SK-N-SH treated with all-trans-retinoic acid at 6 μM for 48 hours (cell line): ENCODE measurements at regions not wholly inside any gene's neighbourhood (a gene's known extent, or its start where the extent isn't known, plus 50 kb on each side); places are given as distances from the start of the nearest gene placed in this dataset.
A peak's percentile ranks its signal among the peaks of the same experiment; 100 is the strongest.

Experiments used
- ATAC-seq: fragments of 200-7000 bp; cut with Tn5 transposase; 3 replicates; pipeline ENCODE4 v1.9.1; 2020; ENCODE audit warnings: mild to moderate bottlenecking, moderate library complexity
- ARNTL ChIP-seq: fragments of 450-650 bp; formaldehyde crosslinking; IDR thresholded peaks from 2 replicates; pipeline ENCODE4 v1.5.0; 2020; ENCODE audit warnings: low read depth, mild to moderate bottlenecking, moderate library complexity, borderline replicate concordance
- BACH2 ChIP-seq: fragments of 250-450 bp; sonication (Bioruptor Pico); IDR thresholded peaks from 2 replicates; pipeline ENCODE4 v1.9.0; 2021; ENCODE audit warnings: mild to moderate bottlenecking, borderline replicate concordance
- CSRNP3 ChIP-seq: fragments of 250-450 bp; sonication (Bioruptor Pico); IDR thresholded peaks from 2 replicates; pipeline ENCODE4 v1.5.1; 2021; ENCODE audit warnings: mild to moderate bottlenecking, moderate library complexity
- ESRRG ChIP-seq: fragments of 250-450 bp; sonication (Bioruptor Pico); IDR thresholded peaks from 2 replicates; pipeline ENCODE4 v1.6.1; 2021; ENCODE audit warnings: mild to moderate bottlenecking
- ISL1 ChIP-seq: fragments of 250-450 bp; sonication (Bioruptor Pico); IDR thresholded peaks from 2 replicates; pipeline ENCODE4 v2.1.2; 2022; ENCODE audit warnings: mild to moderate bottlenecking, moderate library complexity
- OSR1 ChIP-seq: fragments of 250-450 bp; sonication (Bioruptor Pico); IDR thresholded peaks from 2 replicates; pipeline ENCODE4 v1.8.0; 2022; ENCODE audit warnings: moderate library complexity, mild to moderate bottlenecking, inconsistent platforms
- PATZ1 ChIP-seq: fragments of 250-450 bp; sonication (Bioruptor Pico); IDR thresholded peaks from 2 replicates; pipeline ENCODE4 v1.8.0; 2020; ENCODE audit warnings: mild to moderate bottlenecking, moderate library complexity, borderline replicate concordance
- POU6F1 ChIP-seq: fragments of 250-450 bp; sonication (Bioruptor Pico); IDR thresholded peaks from 2 replicates; pipeline ENCODE4 v1.8.0; 2021; ENCODE audit warnings: low read depth, mild to moderate bottlenecking, moderate library complexity, borderline replicate concordance
- PPARA ChIP-seq: fragments of 250-450 bp; sonication (Bioruptor Pico); IDR thresholded peaks from 2 replicates; pipeline ENCODE4 v1.5.0; 2020; ENCODE audit warnings: mild to moderate bottlenecking, borderline replicate concordance
- RARB ChIP-seq: fragments of 250-450 bp; sonication (Bioruptor Pico); IDR thresholded peaks from 2 replicates; pipeline ENCODE4 v1.8.0; 2021; ENCODE audit warnings: mild to moderate bottlenecking, moderate library complexity
- SNAI2 ChIP-seq: fragments of 250-450 bp; sonication (Bioruptor Pico); IDR thresholded peaks from 2 replicates; pipeline ENCODE4 v1.5.0; 2020; ENCODE audit warnings: mild to moderate bottlenecking, moderate library complexity
- TCF4 ChIP-seq: fragments of 250-450 bp; sonication (Bioruptor Pico); IDR thresholded peaks from 2 replicates; pipeline ENCODE4 v1.8.0; 2021; ENCODE audit warnings: mild to moderate bottlenecking, moderate library complexity, borderline replicate concordance
- TOX ChIP-seq: fragments of 250-450 bp; sonication (Bioruptor Pico); IDR thresholded peaks from 2 replicates; pipeline ENCODE4 v1.8.0; 2021; ENCODE audit warnings: mild to moderate bottlenecking, moderate library complexity, borderline replicate concordance
- TSHZ2 ChIP-seq: fragments of 250-450 bp; sonication (Bioruptor Pico); IDR thresholded peaks from 2 replicates; pipeline ENCODE4 v1.5.0; 2020; ENCODE audit warnings: mild to moderate bottlenecking, moderate library complexity
- ZC3H10 ChIP-seq: fragments of 250-450 bp; sonication (Bioruptor Pico); IDR thresholded peaks from 2 replicates; pipeline ENCODE4 v1.5.1; 2021; ENCODE audit warnings: mild to moderate bottlenecking, moderate library complexity
- ZFP3 ChIP-seq: fragments of 250-450 bp; sonication (Bioruptor Pico); IDR thresholded peaks from 2 replicates; pipeline ENCODE4 v1.5.0; 2020; ENCODE audit warnings: mild to moderate bottlenecking, moderate library complexity
- ZFP30 ChIP-seq: fragments of 450-650 bp; formaldehyde crosslinking; IDR thresholded peaks from 2 replicates; pipeline ENCODE4 v1.5.0; 2022; ENCODE audit warnings: mild to moderate bottlenecking, moderate library complexity
- ZNF565 ChIP-seq: fragments of 450-650 bp; formaldehyde crosslinking; conservative IDR thresholded peaks from 2 replicates; pipeline ENCODE4 v1.5.0; 2020; ENCODE audit warnings: low read depth, mild to moderate bottlenecking, moderate library complexity
- ZNF70 ChIP-seq: fragments of 450-650 bp; formaldehyde crosslinking; IDR thresholded peaks from 2 replicates; pipeline ENCODE4 v1.5.0; 2020; ENCODE audit warnings: mild to moderate bottlenecking, moderate library complexity
- ZNF8 ChIP-seq: fragments of 450-650 bp; formaldehyde crosslinking; IDR thresholded peaks from 2 replicates; pipeline ENCODE4 v1.5.0; 2020; ENCODE audit warnings: mild to moderate bottlenecking, moderate library complexity

GRCh38 chr6:9606435-9607134, 808.3 kb downstream of the TFAP2A start:
- TF ChIP-seq ARNTL (CRISPR knock-in tag) (no peak), ZFP30 (CRISPR knock-in tag) (no peak), ZNF70 (CRISPR knock-in tag) (no peak), SNAI2 (CRISPR knock-in tag) (no peak), TCF4 (CRISPR knock-in tag) (no peak), BACH2 (CRISPR knock-in tag) (no peak), ZFP3 (CRISPR knock-in tag) (no peak), POU6F1 (no peak), ISL1 (CRISPR knock-in tag) (no peak), TSHZ2 (CRISPR knock-in tag) (no peak), PATZ1 (CRISPR knock-in tag) (no peak), ZNF8 (CRISPR knock-in tag) (no peak), ZC3H10 (CRISPR knock-in tag) (no peak), ZNF565 (CRISPR knock-in tag) (no peak), ESRRG (CRISPR knock-in tag) (no peak), RARB (CRISPR knock-in tag) (no peak)
- 0 out of 3 replicates have a peak, but pooled peaks have one; percentile 22 for ATAC-seq

- no peak for TF ChIP-seq SNAI2 (CRISPR knock-in tag)
- ATAC-seq = no peak
These were observed 820.1 kb downstream of the TFAP2A start for GRCh38 chr6:9594746-9595145.

- no peak for TF ChIP-seq ZC3H10 (CRISPR knock-in tag)
- no peak for TF ChIP-seq TSHZ2 (CRISPR knock-in tag)
- TF ChIP-seq ZNF70 (CRISPR knock-in tag) = no peak
- TF ChIP-seq TCF4 (CRISPR knock-in tag) = no peak
- no peak for TF ChIP-seq ZFP3 (CRISPR knock-in tag)
- TF ChIP-seq ZNF8 (CRISPR knock-in tag) = no peak
- no peak for TF ChIP-seq ZNF565 (CRISPR knock-in tag)
- no peak for TF ChIP-seq SNAI2 (CRISPR knock-in tag)
- no peak for TF ChIP-seq OSR1 (CRISPR knock-in tag)
- no peak for TF ChIP-seq CSRNP3 (CRISPR knock-in tag)
- no peak for TF ChIP-seq RARB (CRISPR knock-in tag)
- TF ChIP-seq BACH2 (CRISPR knock-in tag) = no peak
- no peak for TF ChIP-seq PPARA (CRISPR knock-in tag)
- no peak for TF ChIP-seq ESRRG (CRISPR knock-in tag)
- TF ChIP-seq ZFP30 (CRISPR knock-in tag) = no peak
- no peak for TF ChIP-seq PATZ1 (CRISPR knock-in tag)
- TF ChIP-seq TOX (CRISPR knock-in tag) = no peak
- ATAC-seq = no peak
These were observed 821.3 kb downstream of the TFAP2A start for GRCh38 chr6:9593554-9593953.
